IPS-NIHi11 (cell line): ENCODE measurements at regions not wholly inside any gene's neighbourhood (a gene's known extent, or its start where the extent isn't known, plus 50 kb on each side); places are given as distances from the start of the nearest gene placed in this dataset.

ENCODE experiments used
- DNase-seq: peaks from one replicate; pipeline ENCODE4 v3.0.0; 2012; ENCODE audit warnings: mixed read lengths, low spot score

- DNase-seq, result no peak
Measured at GRCh38 chr20:56998438-56998837, 268.0 kb downstream of the BMP7 start.

GRCh38 chr20:57000441-57000968, 265.9 kb downstream of the BMP7 start:
- no peak for DNase-seq

- DNase-seq, result no peak
Measured at GRCh38 chr20:57001126-57001767, 265.2 kb downstream of the BMP7 start.

GRCh38 chr20:57002066-57002570, 264.3 kb downstream of the BMP7 start:
- no peak for DNase-seq

- DNase-seq, result no peak
Measured at GRCh38 chr20:57003012-57003411, 263.4 kb downstream of the BMP7 start.

- DNase-seq, result no peak
Measured at GRCh38 chr20:57004416-57004815, 262.0 kb downstream of the BMP7 start.

GRCh38 chr20:57004951-57005933, 261.2 kb downstream of the BMP7 start:
- DNase-seq, result no peak

GRCh38 chr20:57006411-57007170, 259.9 kb downstream of the BMP7 start:
- DNase-seq, result no peak

- DNase-seq, result no peak
Measured at GRCh38 chr20:57007171-57007540, 259.3 kb downstream of the BMP7 start.

GRCh38 chr20:57008217-57008616, 258.2 kb downstream of the BMP7 start:
- no peak for DNase-seq

- DNase-seq, result no peak
Measured at GRCh38 chr20:57009355-57009754, 257.1 kb downstream of the BMP7 start.

- no peak for DNase-seq
Measured at GRCh38 chr20:57009775-57010174, 256.7 kb downstream of the BMP7 start.

- DNase-seq, result no peak
Measured at GRCh38 chr20:57012691-57013090, 253.8 kb downstream of the BMP7 start.

GRCh38 chr20:57013217-57013616, 253.2 kb downstream of the BMP7 start:
- DNase-seq, result no peak

- peak; percentile 79 for DNase-seq
Measured at GRCh38 chr20:57013741-57014140, 252.7 kb downstream of the BMP7 start.

GRCh38 chr20:57020364-57020763, 246.1 kb downstream of the BMP7 start:
- DNase-seq, result no peak

GRCh38 chr20:57022306-57022705, 244.1 kb downstream of the BMP7 start:
- peak; percentile 83 for DNase-seq

- no peak for DNase-seq
Measured at GRCh38 chr20:57023007-57023406, 243.4 kb downstream of the BMP7 start.

- no peak for DNase-seq
Measured at GRCh38 chr20:57023997-57024396, 242.4 kb downstream of the BMP7 start.

- DNase-seq, result no peak
Measured at GRCh38 chr20:57024849-57025248, 241.6 kb downstream of the BMP7 start.

GRCh38 chr20:57025261-57025660, 241.2 kb downstream of the BMP7 start:
- no peak for DNase-seq

- no peak for DNase-seq
Measured at GRCh38 chr20:57025666-57026224, 240.7 kb downstream of the BMP7 start.
